GM06990 (cell line): ENCODE measurements at regions not wholly inside any gene's neighbourhood (a gene's known extent, or its start where the extent isn't known, plus 50 kb on each side); places are given as distances from the start of the nearest gene placed in this dataset.

Source experiments
- DNase-seq: peaks from one replicate; pipeline ENCODE4 v3.0.0-alpha.2; 2011; ENCODE audit not compliant: insufficient read length; ENCODE audit errors: extremely low read depth
- H3K27me3 ChIP-seq: replicated peaks from 2 replicates; pipeline ENCODE4 v1.6.0; 2011; ENCODE audit warnings: low read length; ENCODE audit not compliant: control insufficient read depth, insufficient read depth
- H3K36me3 ChIP-seq: 2 replicates; pipeline ENCODE4 v1.5.1; 2011; ENCODE audit warnings: low read length; ENCODE audit not compliant: control insufficient read depth, insufficient read depth
- H3K4me3 ChIP-seq: replicated peaks from 2 replicates; pipeline ENCODE4 v1.5.1; 2011; ENCODE audit warnings: low read depth, mild to moderate bottlenecking, control low read depth, low read length
- TF ChIP-seq, protein P1 (sequence below): IDR thresholded peaks from 2 replicates; pipeline ENCODE4 v1.5.1; 2011; ENCODE audit warnings: low read length, control low read depth, mild to moderate bottlenecking, inconsistent platforms; ENCODE audit not compliant: insufficient read depth, poor library complexity, severe bottlenecking

DNA sequence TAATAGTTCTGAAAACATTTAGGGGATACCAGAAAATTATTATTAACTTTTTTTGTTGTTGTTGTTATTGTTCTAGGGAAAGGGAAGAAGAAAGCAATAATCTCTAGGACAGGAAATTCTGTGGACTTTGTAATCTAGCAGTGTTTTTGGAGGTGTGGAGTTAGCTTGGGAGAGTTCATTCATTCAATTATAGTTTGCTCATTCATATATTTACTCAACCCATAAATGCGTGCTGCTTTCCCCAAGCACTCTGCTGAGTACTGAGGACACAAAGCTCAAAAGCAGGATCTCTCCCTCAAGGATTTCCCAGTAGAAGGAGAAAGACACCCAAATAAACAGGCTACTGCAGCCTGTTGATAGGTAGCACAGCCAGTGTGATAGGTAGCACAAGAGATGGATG is 984.3 kb downstream of the BCL11A start:
- Histone ChIP-seq H3K27me3 (no peaks in the 10 kb centered on the region), H3K36me3 (no peaks in the 10 kb centered on the region), H3K4me3 (no peak overlapping the region)
- DNase-seq, result no peak
- TF ChIP-seq, protein P1, sequence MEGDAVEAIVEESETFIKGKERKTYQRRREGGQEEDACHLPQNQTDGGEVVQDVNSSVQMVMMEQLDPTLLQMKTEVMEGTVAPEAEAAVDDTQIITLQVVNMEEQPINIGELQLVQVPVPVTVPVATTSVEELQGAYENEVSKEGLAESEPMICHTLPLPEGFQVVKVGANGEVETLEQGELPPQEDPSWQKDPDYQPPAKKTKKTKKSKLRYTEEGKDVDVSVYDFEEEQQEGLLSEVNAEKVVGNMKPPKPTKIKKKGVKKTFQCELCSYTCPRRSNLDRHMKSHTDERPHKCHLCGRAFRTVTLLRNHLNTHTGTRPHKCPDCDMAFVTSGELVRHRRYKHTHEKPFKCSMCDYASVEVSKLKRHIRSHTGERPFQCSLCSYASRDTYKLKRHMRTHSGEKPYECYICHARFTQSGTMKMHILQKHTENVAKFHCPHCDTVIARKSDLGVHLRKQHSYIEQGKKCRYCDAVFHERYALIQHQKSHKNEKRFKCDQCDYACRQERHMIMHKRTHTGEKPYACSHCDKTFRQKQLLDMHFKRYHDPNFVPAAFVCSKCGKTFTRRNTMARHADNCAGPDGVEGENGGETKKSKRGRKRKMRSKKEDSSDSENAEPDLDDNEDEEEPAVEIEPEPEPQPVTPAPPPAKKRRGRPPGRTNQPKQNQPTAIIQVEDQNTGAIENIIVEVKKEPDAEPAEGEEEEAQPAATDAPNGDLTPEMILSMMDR, result no peak

GRCh38 chr2:59568461-59568860 is 985.0 kb downstream of the BCL11A start:
- TF ChIP-seq, protein P1, result no peak
- Histone ChIP-seq H3K27me3 (no peaks in the 10 kb centered on the region), H3K36me3 (no peaks in the 10 kb centered on the region), H3K4me3 (no peak overlapping the region)
- no peak for DNase-seq

- TF ChIP-seq, protein P1, result no peak
- DNase-seq, result no peak
- no peaks in the 10 kb centered on the region for H3K36me3 ChIP-seq
- no peaks in the 10 kb centered on the region for H3K27me3 ChIP-seq
- H3K4me3 ChIP-seq, result no peak overlapping the region
Measured at GRCh38 chr2:59567151-59567550, 986.3 kb downstream of the BCL11A start.

DNA sequence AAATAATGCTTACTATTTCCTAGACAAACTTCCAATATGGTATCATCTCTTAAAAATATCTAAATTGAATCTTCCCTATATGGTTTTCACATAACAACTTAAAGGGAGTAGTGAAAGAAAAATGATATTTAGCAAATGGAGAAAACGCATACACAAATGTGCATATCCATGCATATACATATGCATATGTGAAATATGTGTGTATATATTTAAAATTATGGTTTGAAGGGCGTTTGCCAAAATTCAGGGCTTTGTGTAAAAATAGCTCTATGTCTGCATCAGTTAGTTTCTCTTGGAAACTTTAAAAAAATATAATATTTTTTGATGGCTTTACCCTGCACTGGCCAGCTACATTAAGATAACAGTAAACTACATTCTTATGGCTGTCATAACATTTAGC is 986.7 kb downstream of the BCL11A start:
- H3K27me3 ChIP-seq, result no peaks in the 10 kb centered on the region
- no peak for DNase-seq
- no peaks in the 10 kb centered on the region for H3K36me3 ChIP-seq
- no peak overlapping the region for H3K4me3 ChIP-seq
- TF ChIP-seq, protein P1, result no peak

GRCh38 chr2:59561281-59561680 is 992.2 kb downstream of the BCL11A start:
- TF ChIP-seq, protein P1, result no peak
- no peaks in the 10 kb centered on the region for H3K36me3 ChIP-seq
- no peaks in the 10 kb centered on the region for H3K27me3 ChIP-seq
- no peak overlapping the region for H3K4me3 ChIP-seq
- no peak for DNase-seq

GRCh38 chr2:59560769-59561168 is 992.7 kb downstream of the BCL11A start:
- TF ChIP-seq, protein P1, result no peak
- H3K4me3 ChIP-seq, result no peak overlapping the region

More at GRCh38 chr2:59560769-59561168, 992.7 kb downstream of the BCL11A start:
- Histone ChIP-seq H3K27me3 (no peaks in the 10 kb centered on the region), H3K36me3 (no peaks in the 10 kb centered on the region)
- DNase-seq, result no peak
